Colonic mucosa (tissue), 4 donors: ENCODE measurements at regions not wholly inside any gene's neighbourhood (a gene's known extent, or its start where the extent isn't known, plus 50 kb on each side); places are given as distances from the start of the nearest gene placed in this dataset.

Experiments used
- DNase-seq: peaks from one replicate; pipeline ENCODE4 v3.0.0-alpha.2; 2020
- H3K27ac ChIP-seq: fragments of 200-600 bp; one replicate; pipeline ENCODE4 v1.8.0; 2021
- H3K27me3 ChIP-seq: fragments of 200-600 bp; one replicate; pipeline ENCODE4 v1.8.0; 2021
- H3K36me3 ChIP-seq: fragments of 200-600 bp; one replicate; pipeline ENCODE4 v1.8.0; 2021
- H3K4me1 ChIP-seq: fragments of 200-600 bp; one replicate; pipeline ENCODE4 v1.8.0; 2021; ENCODE audit warnings: mild to moderate bottlenecking
- H3K4me3 ChIP-seq: fragments of 200-600 bp; one replicate; pipeline ENCODE4 v1.8.0; 2021
- H3K9ac ChIP-seq, 2 donors: one replicate each; pipeline ENCODE4 v1.7.0; 2013; ENCODE audit warnings: control low read depth in 2 of 2, low read depth in 2 of 2, low read length in 2 of 2
- H3K9me3 ChIP-seq: fragments of 200-600 bp; one replicate; pipeline ENCODE4 v1.8.0; 2021
- intact Hi-C: fragments of 100-400 bp; cut with DNase I; formaldehyde crosslinking; loops from one replicate; pipeline ENCODE4 v1.14.1; 2022
- TF ChIP-seq, protein P1 (sequence below): fragments of 200-600 bp; IDR thresholded peaks from one replicate; pipeline ENCODE4 v1.8.0; 2022; ENCODE audit warnings: antibody characterized with exemption, mild to moderate bottlenecking
- donor health status: healthy.
- donor health status: DM: no; HTN: no; CAD: no.
- donor health status: DM: no; HTN: no; CAD: no.

DNA sequence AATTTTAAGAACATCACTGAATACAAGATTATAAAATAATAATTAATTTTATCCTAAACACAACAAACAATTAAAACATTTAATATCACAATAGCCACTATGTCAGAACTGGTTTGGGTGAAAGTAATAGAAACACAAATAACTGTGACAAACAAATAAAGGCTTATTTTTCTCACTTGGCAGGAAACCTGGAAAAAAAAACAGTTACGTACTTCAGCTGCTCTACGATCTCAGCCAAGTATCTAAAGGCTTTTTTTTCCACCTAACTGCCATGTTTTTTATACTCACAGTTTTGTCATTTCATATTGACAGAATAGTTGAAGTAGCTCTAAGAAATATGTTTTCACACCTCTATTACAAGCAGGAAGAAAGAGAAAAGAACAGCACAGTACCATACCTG is 284.8 kb upstream of the INTU start:
- no peak for DNase-seq
- intact Hi-C loops, result no loop called here

DNA sequence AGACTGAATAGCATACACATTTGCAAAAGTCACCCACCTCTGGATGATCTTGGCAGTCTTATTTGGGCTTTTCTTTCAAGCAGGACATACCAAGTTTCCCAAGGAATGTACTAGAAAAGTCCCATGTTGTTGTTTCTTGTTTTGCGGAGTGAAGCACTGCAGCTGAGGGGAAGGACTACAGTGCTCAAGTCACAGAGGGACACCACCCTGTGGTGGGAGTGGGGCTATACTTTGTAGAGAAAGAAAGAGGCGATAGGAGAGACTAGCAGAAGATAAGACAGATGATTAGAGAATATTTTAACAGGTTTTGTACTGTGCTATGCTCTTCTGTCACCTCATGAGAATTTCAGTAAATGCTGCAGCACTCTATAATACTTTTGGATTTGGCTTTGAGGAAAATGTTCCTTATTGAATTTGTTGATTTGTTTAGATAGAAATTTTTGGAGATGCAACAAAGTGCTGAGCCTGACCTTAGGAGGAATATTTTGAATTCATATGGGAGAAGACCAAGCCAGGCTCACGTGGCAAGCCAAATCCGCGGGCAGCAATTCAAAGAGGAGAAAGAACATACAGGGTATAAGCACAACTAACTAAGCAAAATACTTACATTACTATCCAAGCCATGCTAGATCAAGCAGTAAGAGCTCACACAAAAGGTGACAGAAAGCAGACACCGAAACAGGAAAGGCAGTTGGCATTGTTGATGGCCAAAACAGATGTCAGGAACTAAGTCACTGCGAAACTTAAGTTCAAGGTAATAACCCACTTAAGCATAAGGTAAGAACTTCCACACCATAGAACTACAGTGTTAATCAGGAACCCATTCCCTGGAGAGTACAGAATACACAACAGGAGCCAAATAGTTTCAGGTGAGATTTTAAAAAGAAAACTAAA is 280.3 kb upstream of the INTU start:
- H3K27me3 ChIP-seq, result no peaks in the 10 kb centered on the region
- no peaks in the 10 kb centered on the region for H3K4me1 ChIP-seq
- no peak overlapping the region for H3K4me3 ChIP-seq
- no peak overlapping the region for H3K9ac ChIP-seq
- H3K9me3 ChIP-seq, result no peaks in the 10 kb centered on the region
- TF ChIP-seq, protein P1, sequence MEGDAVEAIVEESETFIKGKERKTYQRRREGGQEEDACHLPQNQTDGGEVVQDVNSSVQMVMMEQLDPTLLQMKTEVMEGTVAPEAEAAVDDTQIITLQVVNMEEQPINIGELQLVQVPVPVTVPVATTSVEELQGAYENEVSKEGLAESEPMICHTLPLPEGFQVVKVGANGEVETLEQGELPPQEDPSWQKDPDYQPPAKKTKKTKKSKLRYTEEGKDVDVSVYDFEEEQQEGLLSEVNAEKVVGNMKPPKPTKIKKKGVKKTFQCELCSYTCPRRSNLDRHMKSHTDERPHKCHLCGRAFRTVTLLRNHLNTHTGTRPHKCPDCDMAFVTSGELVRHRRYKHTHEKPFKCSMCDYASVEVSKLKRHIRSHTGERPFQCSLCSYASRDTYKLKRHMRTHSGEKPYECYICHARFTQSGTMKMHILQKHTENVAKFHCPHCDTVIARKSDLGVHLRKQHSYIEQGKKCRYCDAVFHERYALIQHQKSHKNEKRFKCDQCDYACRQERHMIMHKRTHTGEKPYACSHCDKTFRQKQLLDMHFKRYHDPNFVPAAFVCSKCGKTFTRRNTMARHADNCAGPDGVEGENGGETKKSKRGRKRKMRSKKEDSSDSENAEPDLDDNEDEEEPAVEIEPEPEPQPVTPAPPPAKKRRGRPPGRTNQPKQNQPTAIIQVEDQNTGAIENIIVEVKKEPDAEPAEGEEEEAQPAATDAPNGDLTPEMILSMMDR, result no peak
- intact Hi-C loops, result no loop called here
- no peak for DNase-seq
- no peak overlapping the region for H3K27ac ChIP-seq
- H3K36me3 ChIP-seq, result no peaks in the 10 kb centered on the region

More for the DNA sequence above, 284.8 kb upstream of the INTU start:
- no peak overlapping the region for H3K9ac ChIP-seq
- H3K4me3 ChIP-seq, result no peak overlapping the region
- TF ChIP-seq, protein P1, result no peak
- H3K9me3 ChIP-seq, result no peaks in the 10 kb centered on the region
- no peaks in the 10 kb centered on the region for H3K36me3 ChIP-seq
- no peaks in the 10 kb centered on the region for H3K27me3 ChIP-seq
- H3K4me1 ChIP-seq, result no peaks in the 10 kb centered on the region
- H3K27ac ChIP-seq, result no peak overlapping the region

DNA sequence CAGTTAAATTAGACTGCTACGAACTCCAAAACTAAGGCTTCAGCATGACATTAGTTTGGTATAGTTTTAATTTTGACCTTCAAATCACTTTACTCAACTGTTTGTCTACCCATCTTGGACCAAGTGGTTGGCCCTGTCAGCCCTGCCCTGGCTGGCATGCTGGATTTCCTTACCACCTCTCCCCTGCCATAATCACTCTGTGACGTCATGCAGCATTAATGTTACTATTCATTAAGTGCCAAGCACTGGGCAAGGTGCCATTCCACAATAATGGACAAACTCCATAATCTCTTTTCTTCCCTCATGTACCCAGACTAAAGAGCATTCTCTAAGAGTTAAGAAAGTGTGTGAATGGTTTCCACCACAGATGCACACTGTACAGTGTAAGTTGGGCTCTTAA is 277.0 kb upstream of the INTU start:
- Histone ChIP-seq H3K9me3 (no peaks in the 10 kb centered on the region), H3K27ac (no peak overlapping the region), H3K9ac (no peak overlapping the region), H3K27me3 (no peaks in the 10 kb centered on the region), H3K36me3 (no peaks in the 10 kb centered on the region), H3K4me1 (no peaks in the 10 kb centered on the region), H3K4me3 (no peak overlapping the region)
- no peak for DNase-seq
- intact Hi-C loops, result no loop called here
- TF ChIP-seq, protein P1, result no peak

DNA sequence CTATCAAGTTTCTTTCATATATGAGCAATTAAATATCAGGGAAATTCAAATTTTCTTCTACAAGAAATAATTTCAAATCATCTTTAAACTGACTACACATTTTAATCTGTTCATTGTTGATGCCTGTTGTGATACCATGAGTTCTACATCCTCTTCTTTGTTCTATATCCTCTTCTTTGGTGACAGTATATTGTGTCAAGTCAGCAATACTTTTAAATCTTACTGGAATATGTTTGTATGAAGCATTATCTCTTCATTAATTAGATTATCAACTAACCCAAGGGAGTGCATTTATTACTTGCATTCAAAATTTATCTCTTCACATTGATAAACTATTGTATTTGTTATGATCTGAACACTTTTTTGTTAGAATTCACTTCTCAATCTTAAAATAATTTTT is 275.0 kb upstream of the INTU start:
- no peak for DNase-seq
- Histone ChIP-seq H3K27ac (no peak overlapping the region), H3K9me3 (no peaks in the 10 kb centered on the region), H3K4me3 (no peak overlapping the region), H3K36me3 (no peaks in the 10 kb centered on the region), H3K27me3 (no peaks in the 10 kb centered on the region), H3K4me1 (no peaks in the 10 kb centered on the region), H3K9ac (no peak overlapping the region)
- TF ChIP-seq, protein P1, result no peak
- intact Hi-C loops, result no loop called here

DNA sequence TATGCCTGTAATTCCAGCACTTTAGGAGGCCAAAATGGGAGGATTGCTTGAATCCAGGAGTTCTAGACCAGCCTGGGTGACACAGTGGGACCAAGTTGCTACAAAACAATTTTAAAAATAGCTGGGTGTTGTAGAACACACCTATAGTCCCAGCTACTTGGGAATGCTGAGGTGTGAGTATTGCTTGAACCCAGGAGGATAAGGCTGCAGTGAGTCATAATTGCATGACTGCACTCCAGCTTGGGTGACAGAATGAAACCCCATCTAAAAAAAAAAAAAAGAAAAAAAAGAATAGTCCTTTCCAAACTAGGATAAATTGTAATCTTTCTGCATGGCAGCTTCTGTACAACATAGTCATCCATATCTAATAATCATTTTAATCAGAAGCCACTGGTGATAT is 270.1 kb upstream of the INTU start:
- TF ChIP-seq, protein P1, result no peak
- no peak overlapping the region for H3K9ac ChIP-seq
- intact Hi-C loops, result no loop called here

More for the DNA sequence above, 270.1 kb upstream of the INTU start:
- H3K4me1 ChIP-seq, result no peaks in the 10 kb centered on the region
- no peak overlapping the region for H3K4me3 ChIP-seq
- H3K9me3 ChIP-seq, result no peaks in the 10 kb centered on the region
- H3K27ac ChIP-seq, result no peak overlapping the region
- no peak for DNase-seq
- H3K27me3 ChIP-seq, result no peaks in the 10 kb centered on the region
- no peaks in the 10 kb centered on the region for H3K36me3 ChIP-seq
